GM18907 (cell line): ENCODE measurements at regions not wholly inside any gene's neighbourhood (a gene's known extent, or its start where the extent isn't known, plus 50 kb on each side); places are given as distances from the start of the nearest gene placed in this dataset.

Experiments
- ATAC-seq: cut with Tn5 transposase; IDR thresholded peaks from one replicate; pipeline ENCODE4 v1.9.1; 2021; ENCODE audit warnings: mild to moderate bottlenecking, moderate library complexity; ENCODE audit not compliant: unreplicated experiment

DNA sequence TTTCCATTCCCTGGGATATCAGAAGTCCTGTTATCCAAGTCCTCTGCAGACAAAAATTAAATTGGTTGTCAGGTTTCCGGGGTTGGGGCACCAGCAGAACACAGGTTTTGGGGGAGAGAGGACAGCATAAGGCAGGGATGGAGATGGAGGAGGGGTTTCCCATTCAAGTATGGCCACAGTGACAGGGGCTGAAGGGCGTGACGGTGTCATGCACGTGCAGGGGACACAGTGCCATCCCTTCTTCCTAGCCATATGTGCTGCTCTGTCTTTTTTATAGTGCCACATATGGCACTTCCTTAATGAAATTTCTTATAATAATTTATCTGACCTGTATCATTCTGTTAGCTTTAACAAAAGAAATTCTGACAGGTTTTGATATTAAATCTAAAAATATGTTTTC lies 259.2 kb downstream of the PTEN start:
- no peak for ATAC-seq

DNA sequence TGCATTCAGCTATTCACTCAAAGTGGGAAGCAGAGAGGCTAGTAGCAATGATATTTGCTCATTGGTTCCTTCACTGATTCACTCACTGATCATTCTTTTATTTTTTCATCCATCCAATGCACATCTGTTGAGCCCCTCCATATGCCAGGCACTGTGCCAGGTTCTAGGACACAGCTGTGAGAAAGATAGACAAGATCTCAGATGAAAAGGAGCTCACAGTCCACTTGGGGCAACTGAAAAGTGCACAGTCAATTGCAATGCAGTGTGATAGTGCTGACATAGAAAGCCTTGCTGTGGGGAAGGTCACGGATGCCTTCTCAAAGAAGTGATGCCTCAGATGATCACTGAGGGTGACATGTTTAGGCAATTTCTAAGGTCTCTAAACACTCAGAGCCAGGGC lies 262.3 kb downstream of the PTEN start:
- no peak for ATAC-seq

DNA sequence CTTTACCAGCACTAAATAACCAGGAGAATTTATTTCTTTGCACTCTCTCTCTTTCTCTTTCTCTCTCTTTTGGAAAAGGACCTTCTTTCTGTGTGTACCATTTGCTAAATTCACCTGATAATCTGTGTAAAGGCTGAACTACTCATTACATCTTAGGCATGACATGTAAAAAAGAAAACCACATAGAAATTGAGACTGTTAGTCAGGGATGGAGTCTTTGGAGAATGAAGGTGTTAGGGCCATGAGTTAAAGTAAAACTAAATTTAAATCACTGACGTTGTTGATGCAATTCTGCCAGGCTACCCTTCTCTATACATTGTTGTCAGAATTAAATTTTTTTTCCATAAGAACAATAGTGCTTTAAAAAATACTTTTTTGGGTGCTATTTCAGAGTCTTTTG lies 263.3 kb downstream of the PTEN start:
- ATAC-seq: no peak

DNA sequence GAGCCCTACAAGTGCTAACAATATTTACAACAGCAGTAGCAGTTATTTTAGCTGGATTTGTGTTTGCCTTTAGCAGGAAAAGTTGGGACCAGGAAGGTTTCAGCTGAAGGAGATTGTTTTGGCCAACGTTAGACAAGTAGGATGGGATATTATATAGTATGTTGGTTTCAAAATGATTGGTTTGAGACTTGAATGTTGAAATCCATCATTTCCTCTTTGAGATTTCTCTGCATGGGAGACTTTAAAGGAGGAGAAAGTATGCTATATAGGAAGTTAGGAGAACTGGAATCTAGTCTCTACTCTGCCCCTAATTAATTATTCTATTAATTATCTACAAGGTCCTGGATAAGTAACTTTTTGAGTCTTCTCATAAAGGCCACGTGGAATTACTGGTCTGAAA lies 263.8 kb downstream of the PTEN start:
- ATAC-seq: no peak

DNA sequence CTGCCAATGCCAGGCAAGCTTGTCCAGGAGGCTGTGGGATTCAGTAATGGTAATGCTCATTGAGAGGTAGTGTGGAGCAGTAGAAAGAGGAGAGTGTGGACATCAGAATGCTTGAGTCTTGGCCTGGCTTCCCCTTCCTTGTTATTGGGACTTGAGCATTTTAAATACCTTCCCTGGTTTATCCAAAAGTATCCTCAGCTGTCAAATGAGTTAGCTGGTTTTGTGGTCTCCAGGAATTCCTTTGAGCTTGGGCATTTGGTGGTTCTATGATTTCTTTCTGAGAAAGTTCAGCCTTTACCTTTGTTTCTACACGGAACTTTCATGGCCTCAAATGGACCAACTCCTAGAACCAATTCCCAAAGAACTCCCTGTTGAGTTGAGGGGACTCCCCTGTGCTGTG lies 264.3 kb downstream of the PTEN start:
- ATAC-seq: no peak

DNA sequence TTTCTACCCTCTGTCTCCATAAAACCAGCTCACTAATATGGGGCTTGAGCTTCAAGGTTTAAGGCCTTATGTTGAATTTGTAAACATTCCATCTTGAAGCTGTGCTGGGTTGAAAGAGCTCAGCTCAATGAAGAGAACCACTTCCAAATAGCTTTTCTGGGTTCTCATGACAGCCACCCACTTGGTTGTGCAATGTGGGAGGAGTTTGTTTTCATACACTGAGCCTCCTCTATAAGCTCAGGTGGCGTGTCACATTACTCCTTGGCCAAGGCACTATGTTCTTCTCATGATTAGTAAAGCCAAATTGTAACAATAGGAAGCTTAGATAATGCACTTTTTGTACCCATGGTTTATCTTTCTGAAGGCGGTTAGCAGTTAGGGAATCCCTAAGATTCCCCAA lies 265.6 kb downstream of the PTEN start:
- no peak for ATAC-seq

DNA sequence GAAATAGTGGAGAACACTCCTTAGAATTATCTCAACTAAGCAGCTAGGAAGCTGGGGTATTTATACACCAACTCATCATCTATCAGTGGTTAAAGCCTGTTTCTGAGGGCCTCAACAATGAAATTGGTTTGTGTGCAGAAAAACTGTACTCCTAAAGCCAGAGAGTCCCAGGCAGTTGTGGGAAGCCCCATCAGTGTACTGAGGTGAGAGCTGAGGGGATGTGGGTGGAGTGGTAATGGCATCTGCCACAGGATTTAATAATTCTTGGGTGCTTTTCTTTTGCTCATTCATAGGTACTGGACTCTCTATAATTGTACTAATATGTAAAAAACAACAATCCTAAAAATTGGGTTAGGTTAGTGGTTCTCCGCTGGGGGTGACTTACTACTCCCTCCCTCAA lies 267.5 kb downstream of the PTEN start:
- ATAC-seq: no peak

DNA sequence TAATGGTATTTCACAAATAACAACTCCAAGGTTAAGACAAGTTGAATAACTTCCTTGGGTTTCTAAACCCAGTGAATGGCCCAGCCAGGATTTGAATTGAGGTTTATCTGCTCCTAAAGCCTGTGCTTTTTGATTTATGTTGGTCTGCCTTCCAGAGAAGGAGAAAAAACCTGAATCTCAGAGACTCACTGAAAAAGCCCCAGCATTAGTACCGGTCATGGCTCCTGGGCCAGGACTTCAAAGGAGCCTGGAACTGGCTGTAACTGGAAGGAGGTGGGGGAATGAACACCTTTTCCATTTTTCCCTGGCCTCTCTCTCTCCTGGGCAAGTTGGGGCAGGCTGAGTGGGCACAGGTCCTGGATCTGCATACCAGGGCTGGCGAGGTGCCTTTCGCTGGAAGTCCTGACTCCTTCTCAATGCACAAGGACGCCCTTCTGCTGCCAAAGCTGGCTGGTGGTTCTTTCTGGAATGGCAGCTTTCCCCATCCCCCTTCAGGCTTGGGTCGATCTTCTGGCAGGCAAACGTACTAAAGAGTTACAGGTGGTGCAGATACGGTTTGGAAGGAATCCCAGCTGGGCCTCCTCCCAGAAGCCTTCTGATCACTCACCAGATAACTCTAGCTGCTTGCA lies 268.2 kb downstream of the PTEN start:
- no peak for ATAC-seq

DNA sequence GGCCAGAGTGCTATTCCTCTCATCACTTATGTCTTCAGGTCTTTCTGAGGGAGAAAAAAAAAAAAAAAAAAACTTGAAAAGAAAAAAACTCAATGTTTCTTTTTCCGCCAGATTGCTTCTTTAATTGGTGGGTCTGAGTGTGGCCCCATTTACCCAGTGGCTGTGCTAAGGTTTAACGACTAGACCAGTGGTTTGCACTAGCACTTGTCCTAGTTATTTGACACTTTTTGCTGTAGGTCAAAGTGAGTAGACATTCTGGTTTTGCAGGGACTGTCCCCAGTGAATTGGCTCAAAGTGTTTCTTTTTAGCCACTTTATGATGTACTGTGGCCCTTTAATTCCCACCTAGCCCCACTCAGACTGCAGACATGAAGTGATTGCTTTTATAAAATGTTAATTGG lies 273.3 kb downstream of the PTEN start:
- ATAC-seq: no peak

DNA sequence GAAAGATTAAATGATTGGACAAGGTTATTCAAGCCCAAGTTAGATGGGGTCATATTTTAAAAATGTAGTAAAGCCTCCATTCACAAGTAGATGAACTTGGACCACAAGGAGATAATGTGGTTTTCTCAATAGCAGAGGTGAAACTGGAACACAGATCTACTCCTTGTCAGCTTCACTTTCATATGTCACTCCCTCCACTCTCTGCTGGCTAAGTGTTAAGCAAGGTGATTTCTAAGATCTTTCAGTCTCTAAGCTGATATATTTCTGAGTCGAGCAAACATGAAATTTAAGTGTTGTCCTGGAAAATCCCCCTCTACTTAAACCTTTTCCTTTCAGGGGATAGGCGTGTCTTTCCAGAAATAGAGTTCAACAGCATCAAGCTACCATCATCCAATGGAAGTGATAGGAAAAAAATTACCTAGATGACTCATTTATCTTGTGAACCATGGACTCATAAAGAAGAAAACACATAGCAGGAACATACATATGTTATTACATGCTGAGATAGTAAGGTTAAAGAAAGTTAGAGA lies 275.0 kb downstream of the PTEN start:
- ATAC-seq: peak; percentile 78

DNA sequence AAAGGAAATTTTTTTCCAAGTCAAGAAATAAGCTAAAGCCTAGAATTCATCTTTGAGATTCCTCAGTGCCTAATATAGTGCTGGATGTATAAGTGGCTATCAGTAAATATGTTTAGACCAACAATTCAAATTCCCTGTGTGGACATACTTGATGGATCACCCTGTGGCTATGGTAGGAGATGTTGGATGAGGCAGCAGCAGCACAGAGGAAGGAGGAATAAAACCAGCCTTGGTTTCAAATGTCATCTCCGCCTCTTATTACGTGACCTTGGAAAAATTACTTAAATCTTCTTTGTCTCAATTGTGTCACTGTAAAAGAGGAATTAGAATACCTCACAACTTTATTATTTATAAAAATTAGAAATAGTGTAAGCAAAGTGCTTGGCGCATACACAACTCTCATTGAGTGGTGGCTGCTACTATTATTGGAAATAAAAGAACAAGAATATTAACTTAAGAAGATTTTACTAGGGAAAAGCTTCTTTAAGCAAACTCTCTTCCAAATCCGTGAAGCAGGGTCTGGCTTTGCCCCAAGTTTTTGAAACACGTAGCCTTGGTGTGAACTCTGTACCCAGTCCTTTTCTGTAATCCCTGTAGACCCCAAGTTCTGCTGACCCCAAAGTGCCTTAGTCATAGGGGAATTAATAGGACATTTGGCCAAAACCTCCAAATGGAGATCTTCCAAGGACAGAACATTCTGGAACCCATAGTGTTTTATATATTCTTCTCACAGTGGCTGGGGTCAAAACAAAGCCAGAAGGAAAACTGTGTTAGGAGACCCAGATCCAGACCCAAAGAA lies 283.8 kb downstream of the PTEN start:
- ATAC-seq: no peak

DNA sequence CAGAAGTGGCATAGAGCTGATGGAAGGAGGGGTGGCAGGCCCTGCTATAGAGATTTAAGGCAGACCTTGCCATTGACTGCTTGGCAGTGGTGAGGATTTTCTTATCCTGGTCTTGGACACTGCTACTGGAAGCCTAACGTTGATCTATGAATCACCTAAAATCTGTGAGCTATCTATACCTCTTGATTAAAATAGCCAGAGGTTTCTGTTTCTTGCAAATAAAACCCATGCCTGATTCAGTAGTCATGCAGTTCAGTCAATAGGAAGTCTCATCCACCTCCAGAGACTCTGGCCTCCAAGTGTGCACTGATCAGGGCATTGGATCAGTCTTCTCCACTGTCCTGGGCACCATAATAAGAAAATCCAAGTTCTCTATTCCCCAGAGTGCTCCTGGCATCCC lies 286.5 kb downstream of the PTEN start:
- no peak for ATAC-seq

DNA sequence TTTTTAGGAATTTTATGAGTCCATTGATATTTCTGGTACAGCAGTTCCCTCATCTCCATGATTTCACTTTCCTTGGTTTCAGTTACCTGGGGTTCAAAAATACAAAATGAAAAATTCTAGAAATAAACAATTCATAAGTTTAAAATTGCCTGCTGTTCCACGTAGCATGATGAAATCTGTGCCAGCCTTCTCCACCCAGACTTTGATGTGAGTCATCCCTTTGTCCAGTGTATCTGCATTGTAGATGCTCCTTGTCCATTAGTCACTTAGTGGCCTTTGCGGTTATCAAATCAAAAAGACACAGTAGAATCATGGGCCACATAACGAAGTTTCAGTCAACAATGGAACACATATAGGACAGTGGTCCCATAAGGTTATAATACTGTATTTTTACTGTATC lies 286.9 kb downstream of the PTEN start:
- no peak for ATAC-seq

DNA sequence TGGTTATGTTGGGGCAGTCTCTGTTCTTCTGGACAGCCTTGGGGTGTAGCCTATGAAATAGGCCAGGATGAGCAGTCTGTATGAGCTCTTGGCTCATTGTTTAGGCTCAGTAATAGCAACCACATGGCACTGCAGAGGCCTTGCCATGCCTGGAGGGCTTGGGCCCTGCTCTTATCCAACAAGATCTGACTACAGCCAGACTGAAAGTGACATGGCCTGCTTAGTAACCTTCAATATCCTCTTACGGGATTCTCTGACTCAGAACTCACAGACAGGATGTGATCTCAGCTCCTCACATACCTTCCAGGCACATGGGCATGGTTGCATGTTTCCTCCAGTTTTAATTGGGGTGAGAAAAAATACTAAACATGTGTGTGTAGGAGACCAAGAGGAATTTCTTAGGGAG lies 289.3 kb downstream of the PTEN start:
- ATAC-seq: peak; percentile 83

DNA sequence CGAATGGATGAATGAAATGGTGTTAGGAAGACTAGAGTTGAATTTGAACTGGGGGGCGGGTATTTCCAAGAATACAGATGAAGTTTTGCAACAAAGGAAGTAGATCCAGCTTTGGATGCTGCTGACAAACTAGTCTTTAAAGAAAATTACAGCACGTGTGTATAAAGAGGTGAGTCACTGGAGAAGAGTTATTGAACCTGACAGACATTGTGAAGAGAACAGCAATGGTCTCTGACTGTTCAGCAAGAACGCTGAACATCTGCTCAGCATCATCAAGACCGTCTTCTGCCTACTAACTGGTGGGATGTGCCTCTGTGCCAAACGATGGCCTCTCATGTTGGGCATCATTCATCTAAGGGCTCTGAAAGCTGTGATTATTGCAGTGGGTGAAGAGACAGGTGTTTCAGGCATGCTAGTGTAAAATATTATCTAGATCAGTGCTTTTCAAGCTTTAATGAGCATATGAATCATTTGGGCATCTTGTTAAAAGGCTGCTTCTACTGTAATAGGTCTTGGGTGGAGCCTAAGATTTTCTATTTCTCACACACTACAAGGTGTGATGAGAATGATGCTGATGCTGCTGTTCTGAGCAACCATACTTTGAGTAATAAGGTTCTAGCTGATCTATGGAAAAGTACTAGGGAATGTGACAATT lies 291.3 kb downstream of the PTEN start:
- no peak for ATAC-seq

DNA sequence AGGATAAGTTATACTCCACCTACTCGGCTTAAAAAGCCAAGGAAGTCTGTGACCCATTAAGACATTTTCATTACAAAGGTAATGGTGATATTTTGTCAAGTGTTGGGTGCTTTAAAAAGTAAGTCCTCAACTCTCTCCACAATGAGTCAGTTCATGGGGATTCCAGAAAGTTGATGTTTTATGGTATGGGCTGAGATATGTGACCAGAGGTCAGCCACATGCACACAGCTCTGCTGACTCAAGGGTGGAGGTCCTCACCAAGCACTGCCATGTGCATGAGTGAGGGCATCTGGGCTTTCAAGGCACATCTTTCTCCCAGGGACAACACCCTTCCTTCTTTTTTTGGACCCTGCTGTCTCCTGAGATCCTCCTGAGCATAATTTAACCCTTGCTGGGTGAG lies 292.9 kb downstream of the PTEN start:
- no peak for ATAC-seq

DNA sequence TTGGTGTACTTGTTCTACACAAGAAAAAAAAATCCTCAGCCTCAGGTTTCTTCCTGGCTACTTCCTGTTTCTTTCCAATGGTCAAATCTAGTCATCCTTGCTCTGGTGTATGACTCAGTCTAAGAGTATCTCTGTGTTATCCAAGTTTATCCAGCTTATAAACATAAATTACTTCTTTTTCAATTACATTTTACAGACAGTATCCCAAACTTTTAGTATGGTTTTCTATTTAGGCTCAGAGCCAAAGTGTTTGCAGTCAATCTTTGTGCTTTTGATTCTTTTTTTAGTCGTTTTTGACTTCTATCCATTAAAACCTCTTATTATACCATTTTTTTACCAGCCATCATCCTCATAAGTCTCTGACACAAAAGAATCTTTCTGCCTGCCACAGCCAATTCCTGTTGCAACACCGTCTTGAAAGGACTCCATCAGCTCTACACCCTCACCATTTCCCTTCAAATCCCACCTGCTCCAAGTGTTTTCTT lies 294.6 kb downstream of the PTEN start:
- no peak for ATAC-seq

DNA sequence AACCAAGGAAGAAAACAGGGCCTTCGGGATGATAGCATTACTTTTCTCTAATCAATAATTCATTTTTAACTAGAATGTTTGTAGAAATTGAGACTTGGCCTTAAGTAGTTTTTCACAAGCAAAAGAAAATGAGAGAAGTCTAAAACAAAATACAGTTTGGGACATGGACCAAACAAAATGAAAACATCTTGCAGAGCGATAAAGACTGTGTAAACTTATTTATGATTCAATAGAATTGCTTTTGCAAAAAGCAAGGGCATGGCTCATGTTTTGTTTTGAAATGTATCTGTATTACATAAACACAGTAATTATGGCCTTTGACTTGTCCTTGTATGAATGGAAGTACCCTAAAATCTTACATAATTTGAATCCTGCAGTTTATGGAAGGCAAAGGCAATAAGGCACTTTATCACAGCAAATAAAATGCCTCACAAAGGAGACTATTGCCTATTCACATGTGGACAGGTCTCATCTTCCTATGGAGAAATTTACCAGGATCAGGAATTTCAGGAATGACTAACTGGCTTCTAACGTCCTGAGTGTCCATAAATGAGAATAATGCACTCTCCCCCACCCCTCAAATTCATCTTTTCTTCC lies 295.2 kb downstream of the PTEN start:
- ATAC-seq: no peak

DNA sequence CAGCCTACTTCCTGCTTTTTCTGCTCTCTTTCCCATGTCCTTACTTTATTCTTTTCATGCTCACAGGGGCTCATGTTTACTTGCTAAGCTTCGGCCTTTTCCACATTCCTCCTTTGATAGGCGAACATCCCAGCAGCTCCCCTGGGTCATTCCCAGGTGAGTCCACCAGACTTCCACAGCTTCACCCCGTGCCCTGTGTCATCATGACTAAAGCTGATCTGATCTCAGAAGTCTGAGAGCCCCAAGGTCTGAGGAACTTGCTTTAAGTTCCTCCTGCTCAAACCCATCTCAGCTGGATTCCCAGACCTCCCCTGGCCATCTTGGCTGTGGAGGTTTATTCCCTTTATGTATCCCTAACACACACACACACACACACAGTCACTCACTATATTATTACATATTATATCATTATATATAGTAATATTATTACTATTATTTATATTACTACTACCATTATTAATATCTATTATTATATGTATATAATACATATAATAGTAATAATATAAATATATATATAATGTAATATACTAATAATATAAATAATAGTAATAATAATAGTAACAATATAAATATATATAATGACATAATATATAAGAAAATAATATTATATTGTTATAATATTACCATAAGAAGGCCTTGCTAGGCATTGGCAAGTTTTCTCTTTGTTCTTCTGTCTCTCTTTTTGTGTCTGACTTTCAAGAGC lies 295.9 kb downstream of the PTEN start:
- ATAC-seq: no peak

DNA sequence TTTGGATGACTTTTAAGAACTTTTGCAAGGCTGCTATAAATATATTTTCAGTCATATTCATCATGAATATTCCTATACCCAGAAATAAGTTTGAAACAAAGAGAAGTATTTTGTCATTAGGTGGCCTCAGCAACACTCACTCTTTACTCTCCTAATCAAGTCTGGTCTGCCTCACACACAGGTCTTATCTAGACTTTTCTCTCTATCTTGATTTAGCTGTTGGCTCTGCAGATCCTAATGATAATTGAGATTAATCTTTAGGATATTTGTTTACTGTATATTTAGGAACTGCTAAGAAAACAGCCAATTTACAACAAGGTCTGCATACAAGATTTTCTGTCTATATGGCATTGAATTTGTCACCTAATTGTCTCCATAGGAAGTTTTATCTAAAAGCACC lies 297.6 kb downstream of the PTEN start:
- ATAC-seq: no peak

DNA sequence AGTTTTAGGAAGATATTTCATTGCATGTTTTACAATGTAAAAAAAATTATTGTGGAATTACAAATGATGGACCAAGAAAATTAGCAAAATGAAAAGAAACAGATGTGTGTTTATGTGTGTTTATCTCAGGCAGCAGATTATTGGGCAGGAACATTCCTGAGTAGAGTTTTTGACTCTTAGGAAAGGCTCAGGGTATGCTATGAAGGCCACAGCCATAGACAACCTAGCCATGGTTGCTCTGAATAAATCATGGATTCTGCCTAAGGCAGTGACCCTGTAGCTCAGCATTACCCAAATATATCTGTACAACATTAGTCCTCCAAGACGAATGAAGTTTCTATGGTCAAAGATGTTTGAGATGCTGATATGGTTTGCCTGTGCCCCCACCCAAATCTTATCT lies 298.3 kb downstream of the PTEN start:
- no peak for ATAC-seq
